NCI-H748 (cell line): ENCODE measurements at regions not wholly inside any gene's neighbourhood (a gene's known extent, or its start where the extent isn't known, plus 50 kb on each side); places are given as distances from the start of the nearest gene placed in this dataset.
"Not testable (repeated sequence)": the region's sequence is repeated elsewhere in the genome, so short reads cannot be mapped to it uniquely, and the experiment has no call there.

Experiments used
- DNase-seq: peaks from one replicate; lab custom pipeline; 2025; ENCODE audit not compliant: unreplicated experiment; lab: John Stamatoyannopoulos, UW

DNA sequence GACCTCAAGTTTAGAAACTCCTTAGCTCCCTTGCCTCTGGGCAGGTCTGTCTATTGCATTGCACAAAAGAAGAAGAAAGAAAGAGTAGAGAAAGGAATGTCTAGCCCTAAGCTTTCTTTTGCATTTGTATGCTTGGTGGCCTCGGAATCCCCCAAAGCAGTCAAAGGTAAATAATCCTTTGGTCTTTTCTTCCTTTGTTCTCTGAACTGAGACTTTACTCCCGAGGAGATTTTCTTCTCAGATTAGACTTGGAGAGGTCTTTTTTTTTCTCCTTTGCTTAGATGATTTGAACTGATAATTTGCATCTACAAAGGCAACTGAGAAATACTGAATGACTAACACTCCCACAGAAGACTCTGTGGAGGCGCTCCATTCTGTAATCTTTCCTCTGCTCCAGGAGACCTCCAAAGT, 93.2 kb downstream of the AKR1D1 start:
- DNase-seq = no peak

DNA sequence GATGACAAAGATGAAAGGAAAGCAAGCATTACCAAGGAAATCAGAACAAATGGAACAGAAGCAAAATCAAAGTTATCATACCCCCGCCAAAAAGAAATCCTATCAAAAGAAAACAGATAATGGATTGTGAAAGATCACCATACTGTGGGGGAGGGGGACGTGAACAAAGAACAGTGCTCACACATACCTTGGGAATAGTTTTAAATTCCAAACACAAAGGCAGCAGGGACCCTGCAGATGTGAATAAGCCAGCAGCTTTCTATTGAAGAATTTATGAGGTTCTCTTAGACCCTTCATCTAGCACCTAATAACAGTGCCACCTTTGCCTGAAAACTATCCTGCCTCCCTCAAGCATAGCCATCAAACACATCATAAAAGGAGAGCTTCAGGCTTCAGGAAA, 94.0 kb downstream of the AKR1D1 start:
- DNase-seq = no peak

- no peak for DNase-seq
Measured at GRCh38 chr7:138170959-138171703, 94.9 kb downstream of the AKR1D1 start.

GRCh38 chr7:138173548-138173947, 97.3 kb downstream of the AKR1D1 start:
- DNase-seq = no peak

DNA sequence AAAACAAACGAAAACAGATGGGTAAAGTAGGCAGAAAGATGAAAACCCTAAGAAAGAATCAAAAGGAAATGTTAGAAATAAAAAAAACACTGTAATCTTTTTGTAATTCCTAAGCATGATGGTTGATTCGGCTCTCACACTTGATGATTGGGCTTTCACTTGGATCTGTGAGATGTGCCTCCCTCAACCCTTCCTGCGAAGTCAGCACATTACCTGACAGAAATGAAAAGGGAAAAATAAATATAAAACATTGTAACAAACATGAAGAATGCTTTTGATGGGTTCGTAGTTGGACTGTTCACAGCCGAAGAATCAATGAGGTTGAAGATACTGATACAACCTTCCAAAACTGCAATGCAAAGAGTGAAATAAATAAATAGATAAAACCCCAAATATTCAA, 99.8 kb downstream of the AKR1D1 start:
- no peak for DNase-seq

DNA sequence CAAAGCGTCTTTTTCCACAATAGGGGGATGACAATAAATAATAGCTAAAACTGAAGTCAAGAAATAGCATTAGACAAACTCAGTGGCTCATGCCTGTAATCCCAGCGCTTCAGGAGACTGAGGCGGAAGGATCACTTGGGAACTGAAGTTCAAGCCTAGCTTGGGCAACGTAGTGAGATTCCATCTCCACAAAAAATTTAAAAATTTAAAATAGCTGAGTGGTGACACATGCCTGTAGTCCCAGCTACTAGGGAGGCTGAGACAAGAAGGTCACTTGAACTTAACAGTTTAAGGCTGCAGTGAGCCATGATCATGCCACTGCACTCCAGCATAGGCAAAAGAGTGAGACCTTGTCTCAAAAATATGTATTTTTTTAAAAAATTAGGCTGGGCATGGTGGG, 107.9 kb downstream of the AKR1D1 start:
- DNase-seq = no peak

DNA sequence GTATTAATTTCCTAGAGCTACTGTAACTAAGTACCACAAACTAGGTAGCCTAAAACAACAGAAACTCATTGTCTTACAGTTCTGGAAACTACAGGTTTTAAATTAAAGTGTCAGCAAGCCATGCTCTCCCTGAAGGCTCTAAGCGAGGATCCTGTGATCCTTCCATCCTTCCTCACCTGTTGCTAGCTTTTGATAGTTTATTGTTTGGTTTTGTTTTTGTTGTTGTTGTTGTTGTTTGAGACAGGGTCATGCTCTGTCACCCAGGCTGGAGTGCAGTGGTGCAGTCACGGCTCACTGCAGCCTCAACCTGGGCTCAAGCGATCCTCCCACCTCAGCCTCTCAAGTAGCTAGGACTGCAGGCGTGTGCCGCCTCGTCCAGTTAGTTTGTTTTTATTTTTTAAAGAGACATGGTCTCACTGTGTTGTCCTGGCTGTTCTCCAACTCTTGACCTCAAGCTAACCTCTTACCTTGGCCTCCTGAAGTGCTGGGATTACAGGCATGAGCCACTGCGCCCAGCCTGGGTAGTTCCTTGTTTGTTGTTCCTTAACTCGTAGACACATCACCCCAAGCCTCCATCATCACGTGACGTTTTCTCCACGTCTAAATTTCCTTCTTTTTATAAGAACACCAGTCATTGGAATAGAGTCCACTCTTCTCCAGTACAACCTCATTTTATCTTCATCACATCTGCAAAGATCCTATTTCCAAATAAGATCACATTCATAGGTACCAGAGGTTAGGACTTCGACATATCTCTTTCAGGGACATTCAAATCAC, 109.1 kb downstream of the AKR1D1 start:
- DNase-seq = no peak

- DNase-seq = no peak
Measured at GRCh38 chr7:138186951-138187351, 110.7 kb downstream of the AKR1D1 start.

GRCh38 chr7:138188290-138188858, 112.1 kb downstream of the AKR1D1 start:
- no peak for DNase-seq

GRCh38 chr7:138194567-138194966, 118.3 kb downstream of the AKR1D1 start:
- no peak for DNase-seq

DNA sequence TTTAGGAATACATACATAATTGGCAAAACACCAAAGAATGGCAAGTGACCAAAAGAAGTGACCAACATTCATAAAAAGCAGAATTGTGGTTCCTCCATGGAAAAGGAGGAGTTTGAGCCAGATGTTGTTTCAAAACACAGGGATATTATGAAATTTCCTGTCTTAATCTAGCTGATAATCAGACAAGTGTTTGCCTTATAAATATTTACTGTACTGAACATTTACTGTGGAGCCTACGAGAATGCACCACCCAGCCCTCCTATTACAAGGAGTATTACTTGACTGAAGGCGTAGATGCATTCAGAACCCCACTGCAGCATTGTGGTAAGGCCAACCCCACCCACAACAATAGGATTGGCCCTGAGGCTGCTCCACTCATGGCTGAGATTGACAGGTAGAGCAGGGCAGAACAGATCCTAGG, 118.9 kb downstream of the AKR1D1 start:
- peak; percentile 9 for DNase-seq

DNA sequence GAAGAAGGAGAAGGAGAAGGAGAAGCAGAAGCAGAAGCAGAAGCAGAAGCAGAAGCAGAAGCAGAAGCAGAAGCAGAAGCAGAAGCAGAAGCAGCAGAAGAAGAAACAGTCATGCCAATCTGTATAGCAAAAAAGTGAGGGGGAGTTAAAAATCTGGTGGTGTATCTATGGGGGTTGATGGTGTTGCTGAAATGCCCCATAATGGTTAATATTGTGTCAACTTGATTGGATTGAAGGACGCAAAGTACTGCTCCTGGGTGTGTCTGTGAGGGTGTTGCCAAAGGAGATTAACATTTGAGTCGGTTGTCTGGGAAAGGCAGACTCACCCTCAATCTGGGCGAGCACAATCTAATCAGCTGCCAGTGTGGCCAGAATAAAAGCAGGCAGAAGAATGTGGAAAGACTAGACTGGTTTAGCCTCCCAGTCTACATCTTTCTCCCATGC, 120.3 kb downstream of the AKR1D1 start:
- not testable (repeated sequence) for DNase-seq

DNA sequence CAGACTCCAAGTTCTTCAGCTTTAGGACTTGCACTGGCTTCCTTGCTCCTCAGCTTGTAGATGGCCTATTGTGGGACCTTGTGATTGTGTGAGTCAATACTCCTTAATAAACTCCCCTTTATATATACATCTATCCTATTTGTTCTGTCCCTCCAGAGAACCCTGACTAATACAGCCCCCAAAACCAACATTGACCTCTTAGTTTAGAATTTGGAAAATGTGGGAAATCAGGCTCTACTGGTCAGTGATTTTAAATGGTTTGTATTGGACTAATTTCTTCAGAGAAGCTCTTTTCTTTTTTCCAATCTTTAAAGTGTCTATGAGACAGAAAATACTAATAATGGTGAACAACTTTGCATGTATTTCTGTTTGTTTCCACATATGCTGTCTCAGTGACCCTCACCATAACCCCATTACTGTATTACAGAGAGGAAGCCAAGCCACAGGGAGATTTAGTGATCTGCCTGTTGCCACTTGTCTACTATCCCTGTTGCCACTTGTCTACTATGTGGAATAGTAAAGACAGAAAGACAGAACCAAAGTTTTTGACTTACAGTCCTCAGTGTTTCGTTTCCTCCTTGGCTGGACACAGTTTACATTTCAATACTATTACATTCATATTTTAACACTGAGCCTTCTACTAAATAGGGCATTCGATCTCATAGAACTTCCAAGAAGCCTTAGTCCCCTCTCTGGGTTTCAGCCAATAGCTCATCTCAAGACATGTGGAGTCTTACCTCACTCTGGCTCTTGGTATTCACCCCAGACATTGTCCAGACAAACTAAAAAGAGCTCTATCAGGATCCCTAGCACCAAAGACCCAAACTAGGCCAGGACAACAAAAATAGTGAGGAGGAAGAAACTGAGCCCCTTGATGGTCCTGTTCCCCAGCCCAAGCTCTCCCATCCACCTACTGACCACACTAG, 121.0 kb downstream of the AKR1D1 start:
- no peak for DNase-seq

DNA sequence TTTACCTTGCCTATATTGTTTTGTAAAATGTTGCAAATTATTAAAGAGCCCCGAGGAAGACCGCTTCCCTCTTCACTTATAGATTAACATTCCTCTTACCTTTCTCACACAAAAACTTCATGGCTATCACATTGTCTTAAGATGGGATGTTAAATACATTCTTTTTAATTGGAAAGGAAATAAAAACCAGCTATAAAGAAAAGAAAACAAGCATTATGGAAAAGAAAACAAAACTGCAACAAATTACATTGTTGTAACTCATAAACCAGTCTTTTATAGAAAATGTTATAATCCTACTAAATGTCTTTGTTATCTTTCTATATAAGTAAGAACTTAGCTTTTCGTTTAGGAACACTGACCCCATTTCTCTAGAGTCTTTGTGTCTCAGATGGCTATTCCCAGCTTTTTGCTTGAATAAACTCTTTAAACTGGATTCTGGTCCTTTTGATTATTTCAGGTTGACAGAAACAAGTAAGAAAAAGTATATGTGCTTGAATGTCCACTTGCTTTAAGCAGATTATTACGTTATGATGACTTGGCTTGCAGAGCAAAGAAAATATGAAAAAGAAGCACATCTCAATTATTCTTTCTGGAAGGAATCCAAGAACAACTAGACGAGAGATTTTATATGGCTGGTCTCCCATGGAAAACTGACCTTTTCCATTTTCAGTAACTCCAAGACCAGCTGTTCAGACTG, 128.2 kb downstream of the AKR1D1 start:
- DNase-seq = no peak

GRCh38 chr7:138204982-138205298, 128.7 kb downstream of the AKR1D1 start:
- no peak for DNase-seq

GRCh38 chr7:138205614-138206150, 129.4 kb downstream of the AKR1D1 start:
- DNase-seq = no peak

GRCh38 chr7:138207555-138207971, 131.3 kb downstream of the AKR1D1 start:
- no peak for DNase-seq

- no peak for DNase-seq
Measured at GRCh38 chr7:138208142-138208570, 131.9 kb downstream of the AKR1D1 start.

- DNase-seq = no peak
Measured at GRCh38 chr7:138208864-138209263, 132.6 kb downstream of the AKR1D1 start.

- no peak for DNase-seq
Measured at GRCh38 chr7:138212314-138212713, 136.1 kb downstream of the AKR1D1 start.
